CD4-positive, alpha-beta T cell treated with Interleukin-17A for 1 hour (primary cell): ENCODE measurements at regions not wholly inside any gene's neighbourhood (a gene's known extent, or its start where the extent isn't known, plus 50 kb on each side); places are given as distances from the start of the nearest gene placed in this dataset.
"Not testable (repeated sequence)": the region's sequence is repeated elsewhere in the genome, so short reads cannot be mapped to it uniquely, and the experiment has no call there.

Experiments used
- DNase-seq: peaks from one replicate; pipeline ENCODE4 v3.0.0-alpha.2; 2020

DNA sequence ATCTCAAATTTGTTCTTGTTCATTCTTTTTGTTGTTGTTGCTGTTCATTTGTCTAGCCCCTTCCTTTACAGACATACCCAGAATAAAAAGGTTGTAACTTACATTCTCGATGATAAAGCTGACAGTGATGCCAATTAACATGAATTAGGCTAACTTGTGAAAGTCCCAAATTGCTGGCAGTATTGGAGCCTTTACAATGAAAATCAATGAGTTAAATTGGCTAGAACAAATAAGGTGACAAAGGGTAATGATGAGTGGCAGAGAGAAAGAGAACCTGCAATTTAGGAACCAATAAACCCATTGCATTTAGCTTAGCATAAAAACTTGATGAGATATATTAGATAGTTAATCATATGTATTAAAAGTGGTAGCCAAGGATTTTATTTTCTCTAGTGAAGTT, 521.0 kb downstream of the ADCYAP1 start:
- no peak for DNase-seq

DNA sequence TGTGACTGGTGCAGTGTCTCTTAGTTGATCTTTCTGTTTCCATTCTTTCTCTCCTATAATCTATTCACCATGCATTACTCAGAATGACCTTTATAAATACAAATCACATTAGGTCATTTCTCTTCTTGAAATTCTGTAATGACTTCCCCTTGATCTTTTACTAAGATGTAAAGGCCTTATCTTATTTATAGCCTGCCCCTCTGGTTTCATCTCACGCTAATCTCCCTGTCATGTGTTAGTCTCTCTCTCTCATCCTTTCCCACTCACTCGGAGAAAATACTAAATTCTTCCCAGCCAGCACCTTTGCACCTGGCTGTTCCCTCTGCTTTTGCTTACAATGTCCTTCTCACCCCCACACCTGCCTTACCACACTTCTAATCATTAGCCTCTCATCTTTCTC, 530.8 kb downstream of the ADCYAP1 start:
- DNase-seq = no peak

DNA sequence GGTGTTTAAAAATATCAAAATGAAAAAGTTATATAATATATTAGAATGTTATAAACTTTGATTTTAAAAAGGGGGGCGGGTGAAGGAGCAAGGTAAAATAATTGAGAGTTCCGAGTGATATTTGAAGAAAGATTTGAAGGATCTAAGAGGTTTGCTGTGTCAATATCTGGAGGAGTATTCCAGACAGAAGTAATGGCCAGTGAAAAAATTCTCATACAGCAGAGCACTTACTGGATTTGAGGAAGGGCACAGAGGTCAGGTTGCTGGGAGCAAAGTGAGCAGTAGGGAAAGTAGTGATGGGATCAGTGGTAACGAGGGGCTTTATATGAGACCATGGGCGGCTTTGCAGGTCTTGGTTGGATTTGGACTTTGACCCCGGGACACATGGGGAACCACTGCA, 531.5 kb downstream of the ADCYAP1 start:
- no peak for DNase-seq

DNA sequence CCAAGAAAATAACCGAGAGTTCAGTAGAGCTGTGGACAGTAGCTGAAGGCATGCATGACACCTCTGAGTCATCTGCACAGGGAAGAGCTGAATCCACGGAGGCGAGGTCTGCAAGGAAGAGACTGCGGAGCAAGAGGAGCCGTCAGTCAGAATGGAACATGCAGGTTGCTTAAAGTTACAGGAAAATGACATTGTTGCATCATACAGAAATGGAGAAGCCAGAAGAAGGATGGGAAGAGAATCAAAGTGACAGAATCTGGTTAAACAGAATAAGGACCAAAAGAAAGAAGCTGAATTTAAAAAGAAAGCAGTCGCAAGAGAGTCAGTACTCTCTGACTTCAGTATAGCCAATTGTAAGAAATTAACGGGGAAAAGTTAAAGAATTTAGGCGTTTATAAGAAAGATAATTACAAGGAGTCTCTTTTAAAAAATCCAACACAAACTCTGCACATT, 533.8 kb downstream of the ADCYAP1 start:
- DNase-seq = no peak

DNA sequence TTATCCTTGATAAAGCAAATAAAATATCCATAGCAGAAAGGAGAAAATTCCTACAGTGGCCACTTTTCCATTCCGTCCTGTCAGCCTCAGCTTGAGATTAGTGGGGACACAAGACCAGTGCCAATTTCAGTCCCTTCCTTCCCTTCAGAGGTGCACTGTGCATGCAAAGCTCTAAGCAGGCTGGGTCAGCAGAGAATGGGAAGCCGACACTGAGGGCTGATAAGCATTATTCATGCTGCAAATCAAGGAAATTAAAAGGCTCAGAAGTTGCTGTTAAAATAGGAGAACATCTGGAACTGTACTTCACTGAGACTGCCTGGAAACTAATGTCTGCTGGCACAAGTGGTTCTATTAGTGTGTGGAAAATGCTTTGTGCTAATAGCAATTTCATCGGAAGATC, 534.3 kb downstream of the ADCYAP1 start:
- no peak for DNase-seq

DNA sequence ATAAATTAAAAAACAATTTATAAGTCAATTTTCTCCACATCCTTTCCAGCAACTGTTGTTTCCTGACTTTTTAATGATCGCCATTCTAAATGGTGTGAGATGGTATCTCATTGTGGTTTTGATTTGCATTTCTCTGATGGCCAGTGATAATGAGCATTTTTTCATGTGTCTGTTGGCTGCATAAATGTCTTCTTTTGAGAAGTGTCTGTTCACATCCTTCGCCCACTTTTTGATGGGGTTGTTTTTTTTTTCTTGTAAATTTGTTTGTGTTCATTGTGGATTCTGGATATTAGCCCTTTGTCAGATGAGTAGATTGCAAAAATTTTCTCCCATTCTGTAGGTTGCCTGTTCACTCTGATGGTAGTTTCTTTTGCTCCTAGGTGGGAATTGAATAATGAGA, 539.4 kb downstream of the ADCYAP1 start:
- not testable (repeated sequence) for DNase-seq

DNA sequence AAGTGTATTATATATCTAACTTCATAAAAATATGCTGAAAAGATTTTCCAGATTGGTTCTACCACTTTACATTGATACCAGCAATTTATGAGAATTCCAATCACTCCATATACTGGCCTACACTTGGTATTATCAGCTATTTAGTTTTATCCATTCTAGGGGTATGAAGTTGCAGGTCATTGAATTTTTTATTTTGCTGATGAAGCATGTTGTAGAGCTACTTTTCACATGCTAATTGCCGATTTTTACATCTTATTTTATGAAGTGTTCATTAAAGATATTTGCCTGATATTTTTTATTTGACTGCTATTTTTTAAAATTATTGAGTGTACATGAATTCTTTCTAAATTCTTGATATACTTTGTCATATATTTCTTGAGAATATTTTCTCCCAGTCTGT, 542.1 kb downstream of the ADCYAP1 start:
- DNase-seq = no peak

DNA sequence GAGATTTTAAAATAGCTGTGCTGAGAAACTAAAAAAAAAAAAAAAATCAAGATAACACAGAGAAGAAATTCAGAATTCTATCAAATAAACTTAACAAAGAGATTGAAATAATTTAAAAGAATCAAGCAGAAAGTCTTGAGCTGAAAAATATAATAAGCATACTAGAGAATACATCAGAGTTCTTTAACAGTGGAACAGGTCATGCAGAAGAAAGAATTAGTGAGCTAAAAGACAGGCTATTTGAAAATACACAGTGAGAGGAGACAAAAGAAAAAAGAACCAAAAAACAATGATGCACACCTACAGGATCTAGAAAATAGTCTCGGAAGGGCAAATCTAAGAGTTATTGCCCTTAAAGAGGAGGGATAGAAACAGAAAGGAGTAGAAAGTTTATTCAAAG, 548.1 kb downstream of the ADCYAP1 start:
- no peak for DNase-seq

DNA sequence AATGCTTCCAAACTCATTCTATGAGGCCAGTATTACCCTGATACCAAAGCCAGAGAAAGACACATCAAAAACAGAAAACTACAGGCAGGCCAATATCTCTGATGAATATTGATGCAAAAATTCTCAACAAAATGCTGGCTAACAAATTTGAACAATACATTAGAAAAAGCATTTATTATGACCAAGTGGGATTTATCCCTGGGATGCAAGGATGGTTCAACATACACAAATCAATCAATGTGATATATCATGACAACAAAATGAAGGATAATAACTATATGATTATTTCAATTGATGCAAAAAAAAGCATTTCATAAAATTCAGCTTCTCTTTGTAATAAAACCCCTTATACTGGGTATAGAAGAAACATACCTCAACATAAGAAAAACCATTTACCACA, 550.9 kb downstream of the ADCYAP1 start:
- DNase-seq = no peak

DNA sequence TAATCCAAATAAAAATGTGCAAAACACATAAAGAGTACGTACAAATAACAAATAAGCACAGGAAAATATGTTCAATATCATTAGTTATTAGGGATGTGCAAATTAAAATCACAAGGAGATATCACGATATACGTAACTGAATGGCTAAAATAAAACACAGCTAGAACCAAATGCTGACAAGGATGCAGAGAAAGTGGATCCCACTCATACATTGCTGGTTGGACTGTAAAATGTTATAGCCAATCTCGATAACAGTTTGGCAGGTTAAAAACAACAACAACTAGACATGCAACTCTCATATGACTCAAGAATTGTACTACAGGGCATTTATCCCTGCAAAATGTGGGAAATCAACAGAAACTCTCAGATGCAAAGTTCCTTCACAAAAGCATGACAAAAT, 553.9 kb downstream of the ADCYAP1 start:
- no peak for DNase-seq

DNA sequence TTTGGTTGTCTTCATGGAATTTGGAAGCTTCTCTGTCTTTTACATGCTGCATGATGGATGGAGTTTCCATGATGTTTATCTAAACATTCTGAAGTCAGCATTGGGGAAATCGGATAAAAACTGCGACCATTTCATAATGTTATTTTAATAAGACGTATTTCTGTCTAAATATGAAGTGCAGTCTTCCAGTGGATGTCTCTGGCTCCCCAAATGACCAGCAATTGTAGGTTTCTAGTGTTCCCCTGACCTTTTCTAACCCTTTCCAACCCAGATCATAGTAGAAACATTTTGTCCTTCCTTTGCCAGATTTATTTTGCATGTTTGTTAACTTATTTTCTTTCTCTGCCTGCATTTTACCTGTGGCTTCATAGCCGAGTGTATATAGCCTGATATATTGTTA, 559.3 kb downstream of the ADCYAP1 start:
- DNase-seq = no peak

DNA sequence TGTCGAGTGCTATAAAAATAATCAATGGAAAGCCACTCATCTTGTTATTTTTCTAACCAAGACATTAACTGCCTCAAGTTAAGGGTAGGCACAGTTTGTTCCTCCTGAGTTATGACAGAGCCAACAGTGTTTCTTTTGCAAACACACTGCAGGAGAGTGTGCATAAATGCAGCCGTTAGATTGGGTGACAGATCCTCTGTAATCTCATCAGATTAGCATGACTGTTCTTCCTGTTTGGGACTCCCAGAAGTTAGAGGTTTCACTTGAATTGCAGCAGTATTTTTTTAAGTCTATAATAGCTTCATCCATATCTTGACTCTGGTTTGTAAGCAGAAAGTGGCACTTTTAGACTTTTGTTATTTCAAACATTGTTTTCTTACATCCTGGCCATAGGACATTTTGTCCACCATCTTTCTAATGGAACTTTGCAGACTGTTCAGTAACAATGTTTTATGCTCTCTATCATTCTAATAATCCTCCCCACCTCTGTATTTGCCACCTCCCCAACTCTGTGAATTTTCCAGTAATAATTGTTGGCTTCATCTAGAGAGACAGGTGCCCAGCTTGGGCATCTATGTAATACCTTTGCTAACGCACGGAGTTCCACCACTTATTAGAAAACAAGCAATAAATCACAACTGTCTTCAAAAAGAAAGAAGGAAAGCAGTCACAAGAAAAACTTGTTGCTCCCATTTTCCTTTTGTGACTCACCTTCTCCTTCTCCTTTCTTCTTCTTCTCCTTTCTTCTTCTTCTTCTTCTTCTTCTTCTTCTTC, 560.0 kb downstream of the ADCYAP1 start:
- no peak for DNase-seq

DNA sequence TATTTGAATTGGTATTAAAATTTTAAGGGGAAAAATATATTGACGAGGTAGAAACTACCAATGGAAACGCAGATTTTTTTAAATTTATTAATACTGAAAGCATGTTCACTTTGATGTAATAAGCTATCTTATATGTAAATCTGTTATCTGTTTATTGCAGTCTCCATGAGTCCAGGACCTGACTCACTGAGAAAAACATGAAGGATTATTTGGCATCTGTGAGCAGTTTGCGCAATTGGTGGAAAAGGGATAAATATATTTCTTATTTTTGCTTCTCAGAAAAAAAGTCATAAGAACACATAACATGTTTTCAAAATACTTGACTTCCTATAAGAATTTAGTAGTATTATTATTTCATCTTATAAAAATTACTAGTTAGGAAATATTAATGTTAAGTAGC, 561.4 kb downstream of the ADCYAP1 start:
- no peak for DNase-seq

DNA sequence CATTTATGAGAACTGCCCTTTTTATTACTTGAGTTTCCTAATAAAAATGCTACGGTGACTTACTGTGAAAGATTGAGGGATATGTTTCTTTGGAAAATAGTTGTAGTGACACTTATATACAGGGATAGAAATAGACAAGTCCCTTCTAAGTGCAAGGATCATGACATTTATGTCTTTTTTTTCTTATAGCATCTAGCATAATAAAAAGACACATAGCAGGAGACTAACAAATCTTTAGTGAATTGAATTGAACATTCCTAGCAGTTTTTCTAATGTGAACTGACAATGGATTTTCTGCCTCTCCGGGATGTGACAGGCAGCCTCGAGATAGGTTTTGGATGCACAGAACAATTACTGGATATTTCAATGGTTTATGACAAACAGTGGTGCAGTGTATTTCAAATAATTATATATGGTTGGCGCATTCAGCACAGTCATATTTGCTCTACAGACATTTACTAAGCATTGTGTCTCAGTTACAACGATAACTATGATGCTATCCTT, 562.8 kb downstream of the ADCYAP1 start:
- DNase-seq = no peak

DNA sequence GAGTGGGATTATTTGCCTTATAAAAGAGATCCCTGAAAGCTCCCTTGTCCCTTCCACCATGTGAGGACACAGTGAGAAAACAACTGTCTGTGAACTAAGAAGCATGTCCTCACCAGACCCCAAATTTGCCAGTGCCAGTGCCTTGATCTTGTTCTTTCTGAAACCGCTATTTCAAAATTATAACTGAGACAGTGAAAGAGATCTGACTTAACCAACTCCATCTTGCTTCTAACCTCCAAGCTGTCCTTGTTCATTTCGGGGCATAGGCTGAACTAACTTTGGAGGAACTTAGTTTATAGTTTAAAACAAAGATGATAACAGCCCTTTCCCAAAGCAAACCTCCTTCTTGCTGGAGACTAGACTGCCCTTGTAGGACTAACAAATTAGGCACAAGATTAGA, 563.9 kb downstream of the ADCYAP1 start:
- DNase-seq = no peak

DNA sequence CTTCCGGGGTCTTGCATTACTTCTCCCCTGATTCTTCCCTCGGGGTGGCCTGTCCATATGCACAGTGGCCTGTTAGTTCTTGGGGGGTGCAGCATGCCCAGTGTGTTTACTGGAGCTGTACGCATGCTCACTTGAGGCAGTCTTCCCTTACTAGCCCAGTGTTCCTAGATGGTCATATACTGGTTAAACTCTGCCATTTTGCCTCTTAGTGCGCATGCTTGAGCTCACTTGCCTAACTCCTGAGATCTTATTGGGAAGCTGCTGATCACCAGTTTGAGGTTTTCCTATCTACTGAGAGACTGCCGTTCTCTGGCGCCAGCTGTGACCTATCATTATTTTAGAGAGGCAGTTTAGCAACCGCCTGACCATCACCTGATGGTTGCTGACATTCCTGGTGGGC, 571.2 kb downstream of the ADCYAP1 start:
- no peak for DNase-seq

DNA sequence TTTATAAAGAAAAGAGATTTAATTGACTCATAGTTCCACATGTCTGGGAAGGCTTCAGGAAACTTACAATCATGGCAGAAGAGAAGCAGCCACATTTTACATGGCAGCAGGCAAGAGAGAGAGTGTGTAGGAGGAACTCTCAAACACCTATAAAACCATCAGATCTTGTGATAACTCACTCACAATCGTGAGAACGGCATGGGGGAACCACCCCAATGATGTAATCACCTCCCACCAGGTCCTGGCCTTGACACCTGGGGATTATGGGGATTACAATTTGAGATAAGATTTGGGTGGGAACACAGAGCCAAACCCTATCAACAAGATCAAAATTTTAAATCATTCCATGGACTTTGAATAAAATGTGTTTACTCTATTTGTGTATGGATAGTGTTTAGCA, 575.6 kb downstream of the ADCYAP1 start:
- DNase-seq = no peak

DNA sequence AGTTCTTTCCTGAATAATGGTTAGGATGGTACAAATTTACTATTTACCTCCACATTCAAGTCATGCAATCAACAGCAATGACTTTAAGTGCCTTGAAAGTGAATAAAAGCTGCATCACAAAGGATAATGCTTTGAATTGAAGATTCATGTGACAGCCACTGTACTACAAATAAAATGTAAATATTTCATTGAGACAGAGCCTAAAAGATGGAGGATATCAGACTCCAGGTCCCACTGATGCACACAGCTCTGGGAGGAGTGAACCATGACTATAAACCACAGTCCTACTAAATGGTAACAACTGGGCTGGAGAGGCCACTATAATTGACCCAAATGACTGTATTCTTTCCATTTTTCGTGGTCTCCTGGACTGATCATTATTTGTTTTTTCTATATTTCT, 576.9 kb downstream of the ADCYAP1 start:
- no peak for DNase-seq

DNA sequence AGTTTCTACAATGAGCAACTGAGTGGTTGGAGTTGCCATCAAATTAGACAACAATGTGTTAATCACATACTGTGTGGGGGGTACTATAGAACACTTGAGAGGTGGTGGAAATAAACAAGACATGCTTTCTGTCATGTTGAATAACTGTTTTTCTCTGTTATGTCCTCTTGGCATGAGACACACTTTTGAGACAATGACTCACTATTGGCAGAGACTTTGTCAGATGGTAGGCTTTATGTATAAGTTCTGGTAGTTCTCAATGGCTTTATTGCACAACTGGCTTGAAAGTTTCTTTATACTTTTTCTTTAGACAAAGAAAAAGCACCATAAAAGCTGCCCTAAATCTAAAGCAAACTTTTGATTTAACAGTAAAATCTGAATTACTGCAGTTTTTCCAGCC, 578.7 kb downstream of the ADCYAP1 start:
- no peak for DNase-seq

DNA sequence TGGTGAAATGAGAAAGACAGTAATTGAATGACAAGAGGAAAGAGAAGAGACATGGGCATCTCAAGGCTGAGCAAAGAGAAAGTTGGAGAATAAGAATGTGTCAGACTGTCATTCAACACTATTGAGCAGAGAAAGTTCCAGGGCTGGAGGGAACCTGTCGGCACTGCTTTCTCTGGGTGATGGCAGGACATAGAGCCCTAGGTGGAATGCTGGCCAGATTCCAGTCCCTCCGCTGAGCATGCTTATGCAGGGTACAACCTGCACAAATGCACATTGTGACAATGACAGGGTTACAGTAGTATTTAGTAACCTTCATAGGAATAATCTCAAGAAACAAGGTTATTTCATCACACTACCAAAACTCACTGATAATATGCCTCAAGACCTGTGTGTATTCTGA, 582.8 kb downstream of the ADCYAP1 start:
- no peak for DNase-seq

DNA sequence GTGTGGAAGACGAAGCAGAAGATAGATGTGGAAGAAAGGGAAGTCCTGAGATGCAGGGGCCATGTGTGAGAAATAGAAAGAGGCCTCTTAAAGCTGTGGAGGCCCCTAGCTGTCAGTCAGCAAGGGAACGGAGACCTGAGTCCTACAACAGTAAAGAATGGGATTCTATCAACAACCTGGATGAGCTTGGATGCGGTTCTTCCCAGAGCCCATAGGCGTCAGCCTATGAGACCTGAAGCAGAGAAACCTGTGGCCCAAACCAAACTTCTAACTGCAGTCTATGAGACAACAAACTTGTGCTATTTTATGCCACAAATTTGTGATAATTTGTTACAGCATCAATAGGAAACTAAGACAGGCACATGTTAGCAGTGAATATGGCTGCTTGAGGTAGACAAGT, 583.7 kb downstream of the ADCYAP1 start:
- DNase-seq = no peak

DNA sequence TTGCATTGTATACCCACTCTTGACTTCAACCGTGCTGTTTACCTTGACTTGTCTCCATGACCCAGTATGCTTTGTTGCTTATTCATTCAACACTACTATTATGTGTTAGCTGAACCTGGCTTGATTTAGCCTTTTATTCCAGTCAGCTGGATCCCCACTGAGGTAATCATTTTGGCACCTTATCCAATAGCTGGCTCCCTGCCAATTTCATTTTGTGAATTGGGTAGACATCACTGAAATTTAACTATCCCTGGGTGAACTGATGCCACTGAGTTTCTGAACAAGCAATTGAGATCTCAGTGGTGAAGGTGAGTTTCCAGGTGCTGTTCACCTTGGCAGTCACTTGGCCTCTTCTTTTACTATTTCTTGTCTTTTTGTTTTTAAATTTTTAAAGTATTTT, 584.3 kb downstream of the ADCYAP1 start:
- DNase-seq = no peak

DNA sequence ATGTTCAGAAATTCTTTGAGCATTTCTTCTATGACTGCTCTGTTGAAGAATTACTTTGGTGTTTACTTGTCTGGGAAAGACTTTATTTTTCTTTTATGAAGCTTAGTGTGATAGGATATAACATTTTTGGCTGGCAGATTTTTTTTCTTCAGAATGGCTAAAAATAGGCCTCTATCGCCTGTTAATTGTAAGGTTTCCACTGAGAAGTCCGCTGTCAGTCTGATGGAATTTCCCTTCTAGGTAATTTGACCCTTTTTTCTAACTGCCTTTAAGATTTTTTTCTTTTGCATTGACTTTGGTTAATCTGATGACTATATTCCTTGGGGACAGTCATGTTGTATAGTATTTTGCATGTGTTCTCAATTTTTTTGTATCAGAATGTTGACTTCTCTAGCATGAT, 590.7 kb downstream of the ADCYAP1 start:
- no peak for DNase-seq

DNA sequence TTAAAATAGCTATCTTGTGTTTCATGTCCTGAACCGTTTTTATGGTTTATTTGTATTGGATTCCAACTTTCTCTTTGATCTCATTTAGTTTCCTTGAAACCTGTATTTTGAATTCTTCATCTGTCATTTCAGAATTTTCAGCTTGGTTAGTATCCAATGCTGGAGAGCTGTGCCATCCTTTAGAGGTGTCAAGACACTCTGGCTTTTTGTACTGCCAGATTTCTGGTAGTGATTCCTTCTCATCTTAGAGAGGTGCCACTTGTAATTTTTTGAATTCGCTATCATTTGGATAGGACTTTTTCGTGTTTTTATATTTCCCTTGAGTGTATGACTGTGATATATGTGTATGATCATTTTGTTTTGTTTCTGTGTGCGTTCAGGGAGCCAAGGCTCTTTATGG, 591.4 kb downstream of the ADCYAP1 start:
- no peak for DNase-seq

DNA sequence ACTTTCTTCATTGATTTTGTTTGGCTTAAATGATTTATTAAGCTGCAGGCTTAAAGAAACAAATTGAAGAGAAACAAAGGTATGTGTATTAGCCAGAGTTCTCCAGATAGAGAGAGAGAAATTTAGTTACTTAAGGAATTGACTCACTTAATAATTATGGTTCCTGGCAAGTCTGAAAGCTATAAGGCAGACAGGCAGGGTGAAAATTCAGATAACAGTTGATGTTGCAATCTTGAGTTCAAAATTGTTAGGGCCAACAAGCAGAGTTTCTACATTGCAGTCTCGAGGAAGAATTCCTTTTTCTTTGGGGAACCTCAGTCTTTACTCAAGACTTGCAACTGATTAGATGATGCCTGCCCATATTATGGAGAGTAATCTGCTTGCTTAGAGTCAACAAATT, 593.5 kb downstream of the ADCYAP1 start:
- no peak for DNase-seq
